SK-N-SH (cell line): ENCODE measurements at regions not wholly inside any gene's neighbourhood (a gene's known extent, or its start where the extent isn't known, plus 50 kb on each side); places are given as distances from the start of the nearest gene placed in this dataset.

Source experiments
- CTCF ChIA-PET: fragments of 300-600, 350-600 bp; formaldehyde crosslinking; extraction: SDS; loops from one replicate; lab custom pipeline; 2021; lab: Yijun Ruan, JAX
- POLR2A ChIA-PET: fragments of 350-600 bp; sonication (Branson Sonifier 250); formaldehyde crosslinking; extraction: SDS; loops from one replicate; lab custom pipeline; 2020; ENCODE audit warnings: antibody characterized with exemption, inconsistent platforms; lab: Yijun Ruan, JAX
- DNase-seq: peaks from one replicate; pipeline ENCODE4 v3.0.0; 2012
- H2AFZ ChIP-seq: fragments of 200-600 bp; sonication (generic); 2 replicates; pipeline ENCODE4 v1.8.1; 2016; ENCODE audit warnings: antibody characterized with exemption, mild to moderate bottlenecking, low read depth
- H3F3A ChIP-seq: fragments of 200-600 bp; sonication (generic); replicated peaks from 2 replicates; pipeline ENCODE3; 2016; ENCODE audit warnings: antibody characterized with exemption, mild to moderate bottlenecking; ENCODE audit not compliant: insufficient read depth
- H3K27ac ChIP-seq, 2 experiments: fragments of 200-500 bp in 1 of 2; fragments of 200-600 bp in 1 of 2; sonication (Bioruptor generic) in 1 of 2; sonication (generic), shearing (Covaris generic) in 1 of 2; 2 replicates each; pipeline versions ENCODE4 v1.5.1 to v1.6.1; 2014 to 2016; ENCODE audit warnings: low read depth in 2 of 2, inconsistent platforms in 1 of 2, low read length in 1 of 2, mild to moderate bottlenecking in 1 of 2, mixed read lengths in 1 of 2
- H3K27me3 ChIP-seq: fragments of 200-600 bp; sonication (generic), shearing (Covaris generic); 2 replicates; pipeline ENCODE4 v1.6.1; 2016; ENCODE audit warnings: mixed run types; ENCODE audit not compliant: insufficient read depth
- H3K36me3 ChIP-seq, 2 experiments: fragments of 200-500 bp in 1 of 2; fragments of 200-600 bp in 1 of 2; sonication (Bioruptor generic) in 1 of 2; sonication (generic) in 1 of 2; replicated peaks in 1 of 2; 2 replicates each; pipeline versions ENCODE3 to v1.5.1; 2014 to 2016; ENCODE audit warnings: low read length in 1 of 2, mild to moderate bottlenecking in 1 of 2; ENCODE audit not compliant: insufficient read depth in 2 of 2, control insufficient read depth in 1 of 2
- H3K4me1 ChIP-seq, 2 experiments: fragments of 200-500 bp in 1 of 2; fragments of 200-600 bp in 1 of 2; sonication (Bioruptor generic) in 1 of 2; sonication (generic), shearing (Covaris generic) in 1 of 2; 2 replicates each; pipeline versions ENCODE4 v1.5.1 to v1.6.1; 2014 to 2016; ENCODE audit warnings: low read depth in 1 of 2, low read length in 1 of 2, mixed run types in 1 of 2; ENCODE audit not compliant: insufficient read depth in 2 of 2, control insufficient read depth in 1 of 2
- H3K4me2 ChIP-seq: fragments of 200-600 bp; sonication (generic), shearing (Covaris generic); 2 replicates; pipeline ENCODE4 v1.6.1; 2017; ENCODE audit warnings: mixed run types
- H3K4me3 ChIP-seq, 2 experiments: fragments of 200-500 bp in 1 of 2; fragments of 200-600 bp in 1 of 2; sonication (Bioruptor generic) in 1 of 2; sonication (generic), shearing (Covaris generic) in 1 of 2; 2 replicates each; pipeline versions ENCODE4 v1.5.1 to v1.8.1; 2014 to 2016; ENCODE audit warnings: low read depth in 2 of 2, inconsistent platforms in 1 of 2, low read length in 1 of 2, mild to moderate bottlenecking in 1 of 2, mixed read lengths in 1 of 2, moderate library complexity in 1 of 2
- H3K79me2 ChIP-seq: fragments of 200-600 bp; sonication (generic); 2 replicates; pipeline ENCODE4 v1.8.1; 2017; ENCODE audit warnings: mild to moderate bottlenecking; ENCODE audit not compliant: insufficient read depth
- H3K9ac ChIP-seq: fragments of 200-600 bp; sonication (generic); 2 replicates; pipeline ENCODE4 v1.6.1; 2017; ENCODE audit warnings: mixed run types
- H3K9me2 ChIP-seq: fragments of 200-600 bp; sonication (generic); 2 replicates; pipeline ENCODE4 v1.6.1; 2017; ENCODE audit warnings: mixed run types
- H3K9me3 ChIP-seq: fragments of 200-600 bp; sonication (generic); 2 replicates; pipeline ENCODE4 v1.6.1; 2017; ENCODE audit warnings: mixed run types, mild to moderate bottlenecking, moderate library complexity
- H4K20me1 ChIP-seq: fragments of 200-600 bp; sonication (generic); 2 replicates; pipeline ENCODE4 v1.6.1; 2017; ENCODE audit warnings: mild to moderate bottlenecking, mixed run types; ENCODE audit not compliant: insufficient read depth
- CHD2 ChIP-seq: fragments of 150-350 bp; IDR thresholded peaks from 2 replicates; pipeline ENCODE4 v1.6.1; 2018; ENCODE audit warnings: low read length; ENCODE audit not compliant: partially characterized antibody
- ELF1 ChIP-seq: IDR thresholded peaks from 2 replicates; pipeline ENCODE4 v1.4.0; 2012
- EP300 ChIP-seq, 2 experiments: IDR thresholded peaks; 2 replicates each; pipeline versions ENCODE4 v1.4.0 to v1.6.1; 2012; ENCODE audit warnings: borderline replicate concordance in 1 of 2, low read depth in 1 of 2, low read length in 1 of 2
- EZH2phosphoT487 ChIP-seq: fragments of 200-600 bp; sonication (generic); IDR thresholded peaks from 2 replicates; pipeline ENCODE4 v1.6.1; 2017; ENCODE audit warnings: low read depth, mixed run types, mild to moderate bottlenecking, antibody characterized with exemption, moderate library complexity, borderline replicate concordance
- FOSL2 ChIP-seq: IDR thresholded peaks from 2 replicates; pipeline ENCODE4 v1.4.0; 2012; ENCODE audit warnings: low read depth, mild to moderate bottlenecking, moderate library complexity, borderline replicate concordance
- FOXM1 ChIP-seq: IDR thresholded peaks from 2 replicates; pipeline ENCODE4 v1.4.0; 2012; ENCODE audit warnings: low read depth, mild to moderate bottlenecking
- GATA2 ChIP-seq: sonication (generic); formaldehyde crosslinking; IDR thresholded peaks from 2 replicates; pipeline ENCODE4 v1.5.0; 2020; ENCODE audit warnings: mild to moderate bottlenecking, missing genetic modification reagents
- JUND ChIP-seq: IDR thresholded peaks from 2 replicates; pipeline ENCODE4 v1.4.0; 2012
- MEF2A ChIP-seq: IDR thresholded peaks from 2 replicates; pipeline ENCODE4 v1.4.0; 2012; ENCODE audit warnings: low read depth, borderline replicate concordance
- NRF1 ChIP-seq: IDR thresholded peaks from 2 replicates; pipeline ENCODE4 v1.6.1; 2012; ENCODE audit warnings: low read depth, mild to moderate bottlenecking, low read length
- PBX3 ChIP-seq: IDR thresholded peaks from 2 replicates; pipeline ENCODE4; 2012
- POLR2AphosphoS5 ChIP-seq: IDR thresholded peaks from 2 replicates; pipeline ENCODE4 v1.6.1; 2012; ENCODE audit warnings: low read depth, low read length
- RCOR1 ChIP-seq: fragments of 150-350 bp; IDR thresholded peaks from 2 replicates; pipeline ENCODE4 v1.6.1; 2017; ENCODE audit warnings: antibody characterized with exemption, low read length
- RXRA ChIP-seq: IDR thresholded peaks from 2 replicates; pipeline ENCODE4 v1.4.0; 2012; ENCODE audit warnings: low read depth, mild to moderate bottlenecking, borderline replicate concordance
- TAF1 ChIP-seq: IDR thresholded peaks from 2 replicates; pipeline ENCODE4 v1.6.1; 2012; ENCODE audit warnings: low read depth, mild to moderate bottlenecking, low read length, moderate library complexity, borderline replicate concordance
- TCF12 ChIP-seq: IDR thresholded peaks from 2 replicates; pipeline ENCODE4 v1.4.0; 2012
- USF2 ChIP-seq: fragments of 150-350 bp; IDR thresholded peaks from 2 replicates; pipeline ENCODE4 v1.6.1; 2017; ENCODE audit warnings: antibody characterized with exemption, low read length, low read depth, borderline replicate concordance
- ZBTB33 ChIP-seq: IDR thresholded peaks from 2 replicates; pipeline ENCODE4 v1.4.0; 2012; ENCODE audit warnings: low read depth, borderline replicate concordance
- WGBS: methylation state at CpG from one replicate; pipeline ENCODE4 v1.1.6; 2017; ENCODE audit warnings: low lambda C conversion rate; 5-methylcytosine and 5-hydroxymethylcytosine counted together

- Histone ChIP-seq H3K9me2 (no peaks in the 10 kb centered on the region), H3K79me2 (no peaks in the 10 kb centered on the region), H3K4me3 (no peak overlapping the region), H4K20me1 (no peaks in the 10 kb centered on the region), H3K4me1 (no peaks in the 10 kb centered on the region), H3K4me2 (no peak overlapping the region), H3K36me3 (no peaks in the 10 kb centered on the region), H3K9ac (no peak overlapping the region), H3K27ac (no peak overlapping the region), H3K9me3 (no peaks in the 10 kb centered on the region), H3F3A (no peaks in the 10 kb centered on the region), H3K27me3 (peaks cover 86% of the 10 kb centered on the region), H2AFZ (no peak overlapping the region)
- WGBS = 8% methylated on average over 5 of the region's 8 CpGs
- POLR2A ChIA-PET = no interaction called here
- CTCF ChIA-PET = interaction anchor here (0.6 to 2.5 kb wide), 6 partner anchors 13 to 476 kb away, joined by 3 to 17 read pairs (median 4); no protein-coding TSS in a partner anchor
- DNase-seq = no peak
- TF ChIP-seq PBX3 (no peak), CHD2 (no peak), MEF2A (no peak), JUND (no peak), ELF1 (no peak), POLR2AphosphoS5 (no peak), EP300 (IDR thresholded peaks at IDR 0.05; ENCODE audit: borderline replicate concordance in 1 of 2, low read depth in 1 of 2, low read length in 1 of 2) (no peak), TCF12 (no peak), FOSL2 (no peak), EZH2phosphoT487 (no peak), ZBTB33 (no peak), NRF1 (no peak), GATA2 (CRISPR knock-in tag) (no peak), USF2 (no peak)
These were observed 146.1 kb downstream of the IRF8 start for GRCh38 chr16:86044881-86045590.

GRCh38 chr16:86045591-86045971 is 146.6 kb downstream of the IRF8 start:
- TF ChIP-seq RCOR1 (no peak), FOXM1 (no peak), CHD2 (no peak), PBX3 (no peak), EP300 (IDR thresholded peaks at IDR 0.05; ENCODE audit: borderline replicate concordance in 1 of 2, low read depth in 1 of 2, low read length in 1 of 2) (no peak), TAF1 (no peak), FOSL2 (no peak), RXRA (no peak), ZBTB33 (no peak)
- no peaks in the 10 kb centered on the region for H3F3A ChIP-seq
- H3K4me2 ChIP-seq = no peak overlapping the region
- no peak for DNase-seq
- H3K79me2 ChIP-seq = no peaks in the 10 kb centered on the region
- POLR2A ChIA-PET = no interaction called here
- no peak overlapping the region for H3K9ac ChIP-seq
- no peak overlapping the region for H3K4me3 ChIP-seq
- H3K27me3 ChIP-seq = peaks cover 86% of the 10 kb centered on the region
- no peaks in the 10 kb centered on the region for H3K4me1 ChIP-seq
- no peaks in the 10 kb centered on the region for H4K20me1 ChIP-seq
- CTCF ChIA-PET = interaction anchor here (1.4 kb wide), 1 partner anchor 472 kb away, joined by 4 read pairs; no protein-coding TSS in a partner anchor
- H3K27ac ChIP-seq = no peak overlapping the region
- WGBS = 6% methylated on average over 6 of the region's 8 CpGs
- H2AFZ ChIP-seq = no peak overlapping the region
- H3K9me3 ChIP-seq = no peaks in the 10 kb centered on the region
- no peaks in the 10 kb centered on the region for H3K9me2 ChIP-seq
- H3K36me3 ChIP-seq = no peaks in the 10 kb centered on the region
